HG03342 (cell line): ENCODE measurements at regions not wholly inside any gene's neighbourhood (a gene's known extent, or its start where the extent isn't known, plus 50 kb on each side); places are given as distances from the start of the nearest gene placed in this dataset.

ENCODE experiments used
- ATAC-seq: cut with Tn5 transposase; IDR thresholded peaks from one replicate; pipeline ENCODE4 v1.9.1; 2021; ENCODE audit warnings: mild to moderate bottlenecking, moderate library complexity; ENCODE audit not compliant: unreplicated experiment

GRCh38 chr7:115883629-115884028 is 146.9 kb downstream of the TFEC start:
- no peak for ATAC-seq

DNA sequence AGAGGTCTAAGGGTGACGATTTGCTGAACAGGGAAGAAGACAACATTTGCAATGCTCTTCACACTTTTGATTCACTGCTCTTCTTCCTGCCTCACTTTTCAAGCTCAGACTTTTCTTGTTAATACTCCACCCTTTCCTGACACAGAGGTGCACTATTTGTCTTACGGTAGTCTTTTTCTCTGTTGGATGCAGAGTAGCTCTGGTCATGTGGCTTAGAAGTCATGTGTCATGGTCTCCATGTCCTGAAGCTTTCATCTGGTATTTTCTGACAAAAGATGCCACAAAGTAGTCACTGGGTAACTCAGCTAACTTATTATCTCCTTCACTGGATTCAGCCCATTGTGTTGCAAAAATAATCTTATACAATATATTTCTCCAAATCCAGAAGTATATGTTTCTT is 149.1 kb downstream of the TFEC start:
- no peak for ATAC-seq

- no peak for ATAC-seq
Observed at GRCh38 chr7:115879171-115879570, 151.4 kb downstream of the TFEC start.

GRCh38 chr7:115869801-115870200 is 160.8 kb downstream of the TFEC start:
- ATAC-seq, result no peak

DNA sequence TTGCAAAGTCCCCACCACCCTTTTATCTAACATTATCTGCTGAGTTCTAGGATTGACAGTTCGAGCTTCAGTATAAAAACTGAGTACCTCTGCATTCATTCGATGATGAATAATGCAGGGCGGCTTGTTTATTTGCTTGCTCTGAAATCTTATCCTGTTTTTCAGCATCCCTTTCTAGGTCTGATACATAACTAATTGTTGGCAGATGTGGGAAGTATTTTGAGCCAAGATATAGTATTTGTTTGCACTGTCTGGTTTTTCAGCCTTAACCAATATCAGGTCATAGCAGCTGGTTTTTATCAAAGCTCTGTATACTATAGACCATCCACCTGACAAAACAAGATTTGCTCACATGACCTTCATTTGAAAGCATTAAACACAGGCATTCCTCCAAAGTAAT is 161.4 kb downstream of the TFEC start:
- no peak for ATAC-seq

GRCh38 chr7:115868369-115868768 is 162.2 kb downstream of the TFEC start:
- no peak for ATAC-seq

GRCh38 chr7:115864082-115864481 is 166.5 kb downstream of the TFEC start:
- no peak for ATAC-seq

DNA sequence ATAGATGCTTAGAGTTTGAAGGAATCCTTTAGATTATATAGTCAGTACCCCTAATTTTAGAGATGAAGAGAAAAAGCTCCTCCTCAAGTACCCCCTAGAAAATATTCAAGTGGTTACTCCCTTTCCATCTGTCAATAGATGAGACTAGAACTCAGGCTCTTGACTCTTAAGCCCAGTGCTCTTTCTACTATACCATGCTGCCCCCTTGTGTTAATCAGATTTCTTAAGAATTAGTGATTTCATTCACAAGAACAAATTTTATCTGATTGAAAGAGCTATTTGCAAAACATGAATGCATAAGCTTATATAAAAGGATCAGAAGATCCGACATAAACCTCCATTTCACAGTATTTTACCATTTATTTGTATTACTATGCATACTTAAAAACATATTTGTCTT is 179.3 kb downstream of the TFEC start:
- ATAC-seq, result no peak

DNA sequence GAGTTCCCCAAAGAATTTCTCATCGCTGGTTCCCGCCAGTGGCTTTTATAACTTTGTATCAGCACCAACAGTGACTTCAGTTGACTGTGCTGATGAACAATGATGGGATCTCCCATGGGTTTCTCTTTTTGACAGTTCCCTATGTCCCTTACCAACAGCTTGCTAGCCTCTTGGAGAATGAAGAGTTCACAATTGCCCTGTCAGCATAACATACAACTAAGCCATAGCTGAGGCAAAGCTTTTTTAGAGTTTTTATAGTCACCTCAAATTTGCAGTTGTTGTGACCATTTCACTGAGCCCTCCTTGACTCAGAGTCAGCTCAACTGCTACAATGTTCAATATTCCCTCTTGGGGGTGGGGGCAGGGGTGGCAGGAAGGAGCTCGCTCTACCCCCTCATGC is 179.8 kb downstream of the TFEC start:
- no peak for ATAC-seq

DNA sequence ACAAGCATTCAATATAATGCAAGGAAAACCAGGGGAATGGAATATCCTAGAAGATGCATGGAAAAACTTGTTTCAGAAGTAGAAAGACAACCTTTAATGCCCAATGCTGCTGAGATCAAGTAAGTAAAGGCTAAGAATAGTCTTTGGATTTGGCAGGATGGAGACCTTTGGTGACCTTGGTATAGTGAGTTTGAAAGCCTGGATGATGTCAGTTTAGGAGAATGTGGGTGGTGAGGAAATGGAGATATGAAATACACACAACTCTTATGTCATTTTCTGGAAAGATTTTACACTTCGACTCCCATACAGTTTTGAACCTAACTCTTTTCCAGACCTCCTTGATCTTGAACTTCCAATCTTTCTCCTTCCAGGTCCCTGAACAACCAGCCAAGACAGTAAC is 185.7 kb downstream of the TFEC start:
- no peak for ATAC-seq

DNA sequence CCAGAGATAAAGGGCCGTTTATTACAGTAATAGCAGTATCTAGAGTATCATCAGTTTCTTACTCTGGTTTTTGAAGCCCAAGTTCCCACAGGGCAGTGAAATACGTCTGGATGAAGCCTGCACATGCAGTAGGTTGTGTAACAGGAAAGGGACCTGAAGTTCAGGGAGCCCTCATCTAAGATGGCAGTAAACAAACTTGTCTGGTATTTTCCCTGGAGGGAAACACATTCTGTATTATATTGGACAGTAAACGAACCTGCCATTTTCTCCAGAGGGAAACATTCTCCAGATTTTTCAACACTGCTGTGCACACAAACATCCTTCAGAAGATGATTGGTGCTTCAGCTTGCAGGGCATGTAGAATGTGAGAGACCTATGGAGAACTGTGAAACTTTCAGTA is 189.9 kb downstream of the TFEC start:
- ATAC-seq, result no peak

GRCh38 chr7:115838829-115839228 is 191.7 kb downstream of the TFEC start:
- no peak for ATAC-seq

GRCh38 chr7:115831371-115831770 is 199.2 kb downstream of the TFEC start:
- ATAC-seq, result no peak

- no peak for ATAC-seq
Observed at GRCh38 chr7:115827305-115828045, 203.1 kb downstream of the TFEC start.

DNA sequence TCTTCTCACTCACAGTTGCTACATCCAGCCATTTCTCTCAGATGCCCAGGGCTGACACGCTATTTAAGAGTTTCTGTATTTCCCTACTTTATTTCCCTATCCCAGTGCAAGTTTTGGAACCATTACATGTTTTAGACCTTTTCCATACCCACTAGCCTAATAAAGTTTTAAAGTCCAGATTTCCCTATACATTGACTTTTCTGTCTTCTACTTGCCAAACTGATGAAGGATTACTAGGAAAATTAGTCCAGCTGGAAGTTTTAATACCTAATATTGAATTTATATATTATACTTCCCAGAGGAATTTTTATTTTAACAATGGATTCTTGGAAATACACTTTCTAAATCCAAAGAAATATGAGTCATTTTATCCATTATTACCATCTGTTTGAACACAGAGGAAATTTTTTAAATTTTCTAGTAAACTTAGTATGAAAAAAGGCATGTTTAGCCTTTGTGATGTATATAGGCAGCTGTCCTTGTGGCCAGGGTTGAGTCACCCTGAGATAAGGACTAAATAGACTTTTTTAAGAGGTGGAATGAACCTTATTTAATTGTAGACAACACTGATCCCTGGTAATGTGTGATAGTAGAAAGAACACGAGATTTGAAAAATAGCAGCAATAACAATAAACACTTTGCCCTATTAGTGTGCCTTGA is 205.0 kb downstream of the TFEC start:
- no peak for ATAC-seq

GRCh38 chr7:115822801-115823200 is 207.8 kb downstream of the TFEC start:
- no peak for ATAC-seq

DNA sequence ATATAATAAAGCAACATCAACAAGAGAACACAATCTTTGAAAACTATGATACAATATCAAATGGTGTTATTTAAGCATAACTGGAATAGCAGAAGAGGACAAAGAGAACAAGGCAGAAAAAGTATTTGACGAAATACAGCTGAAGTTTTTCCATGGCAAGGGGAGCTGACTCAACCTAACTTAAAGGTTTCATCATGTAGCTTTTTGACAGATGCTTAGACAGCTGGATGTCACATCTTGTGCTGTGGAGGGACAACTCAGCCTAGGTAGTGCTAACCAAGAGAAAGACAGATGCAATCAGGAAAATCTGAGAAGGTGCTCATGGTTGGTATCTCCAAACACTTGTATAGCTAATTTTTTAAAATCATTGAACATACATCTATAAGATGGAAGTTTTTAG is 208.2 kb downstream of the TFEC start:
- ATAC-seq, result no peak

- ATAC-seq, result no peak
Observed at GRCh38 chr7:115816318-115816974, 214.1 kb downstream of the TFEC start.

- no peak for ATAC-seq
Observed at GRCh38 chr7:115812794-115813193, 217.8 kb downstream of the TFEC start.

DNA sequence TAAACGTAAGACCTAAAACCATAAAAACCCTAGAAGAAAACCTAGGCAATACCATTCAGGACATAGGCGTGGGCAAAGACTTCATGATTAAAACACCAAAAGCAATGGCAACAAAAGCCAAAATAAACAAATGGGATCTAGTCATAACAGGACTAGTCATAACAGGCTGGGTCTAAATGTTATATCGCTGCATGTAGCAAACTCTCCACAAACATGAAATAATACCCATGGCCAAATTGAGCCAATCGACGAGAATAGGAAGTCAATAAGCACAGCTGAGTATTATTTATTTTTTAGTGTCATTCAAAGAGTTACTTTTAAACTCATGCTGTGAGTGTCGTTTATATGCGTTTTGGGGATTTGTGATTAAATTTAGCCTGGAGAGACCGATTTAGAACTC is 225.1 kb downstream of the TFEC start:
- ATAC-seq, result no peak

- ATAC-seq, result no peak
Observed at GRCh38 chr7:115802415-115802814, 228.1 kb downstream of the TFEC start.

DNA sequence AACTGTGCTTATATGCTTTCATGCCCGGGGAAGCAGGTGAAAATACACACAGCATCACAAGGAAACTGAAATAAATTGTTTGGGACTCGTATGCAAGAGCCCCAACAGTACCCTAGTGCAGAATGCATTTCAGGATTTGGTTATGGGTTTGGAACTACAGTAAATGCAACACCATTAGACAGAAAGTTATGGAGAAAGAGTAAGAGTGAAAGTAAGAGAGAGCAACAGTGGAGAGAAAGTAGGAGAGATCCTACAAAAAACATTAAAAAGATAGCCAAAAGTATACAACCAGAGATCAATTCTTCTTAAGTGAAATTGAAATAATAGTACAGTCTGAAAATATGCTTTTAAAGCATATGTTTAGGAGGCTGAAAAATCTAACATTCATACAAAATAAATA is 231.1 kb downstream of the TFEC start:
- ATAC-seq, result no peak
